NCI-H82 (cell line): ENCODE measurements at regions not wholly inside any gene's neighbourhood (a gene's known extent, or its start where the extent isn't known, plus 50 kb on each side); places are given as distances from the start of the nearest gene placed in this dataset.
A peak's percentile ranks its signal among the peaks of the same experiment; 100 is the strongest.

Source experiments
- DNase-seq: peaks from one replicate; lab custom pipeline; 2025; lab: John Stamatoyannopoulos, UW

DNA sequence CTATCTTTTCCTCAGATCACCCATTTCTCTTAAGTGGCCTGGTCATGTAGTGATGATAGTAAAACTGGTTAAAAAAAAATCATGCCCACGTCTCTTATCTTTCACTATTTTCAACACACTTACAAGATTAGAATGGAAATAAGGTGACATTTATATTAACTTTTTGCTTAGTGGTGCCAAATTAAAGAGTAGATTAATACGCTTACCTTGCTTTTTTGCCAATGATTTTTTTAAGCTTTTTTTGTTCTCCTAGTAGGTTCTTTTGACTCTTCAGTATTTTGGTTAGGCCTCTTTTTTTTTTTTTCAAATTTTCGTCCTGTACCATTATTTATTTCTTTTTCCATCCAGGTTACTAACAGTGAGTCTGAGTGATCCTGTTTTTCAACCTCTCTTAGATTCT, 147.9 kb downstream of the PTCSC3 start:
- no peak for DNase-seq

GRCh38 chr14:36028218-36028617, 148.3 kb downstream of the PTCSC3 start:
- peak; percentile 48 for DNase-seq

- DNase-seq = no peak
Observed at GRCh38 chr14:36027354-36027753, 149.2 kb downstream of the PTCSC3 start.

GRCh38 chr14:36022765-36023410, 153.6 kb downstream of the PTCSC3 start:
- DNase-seq = no peak

DNA sequence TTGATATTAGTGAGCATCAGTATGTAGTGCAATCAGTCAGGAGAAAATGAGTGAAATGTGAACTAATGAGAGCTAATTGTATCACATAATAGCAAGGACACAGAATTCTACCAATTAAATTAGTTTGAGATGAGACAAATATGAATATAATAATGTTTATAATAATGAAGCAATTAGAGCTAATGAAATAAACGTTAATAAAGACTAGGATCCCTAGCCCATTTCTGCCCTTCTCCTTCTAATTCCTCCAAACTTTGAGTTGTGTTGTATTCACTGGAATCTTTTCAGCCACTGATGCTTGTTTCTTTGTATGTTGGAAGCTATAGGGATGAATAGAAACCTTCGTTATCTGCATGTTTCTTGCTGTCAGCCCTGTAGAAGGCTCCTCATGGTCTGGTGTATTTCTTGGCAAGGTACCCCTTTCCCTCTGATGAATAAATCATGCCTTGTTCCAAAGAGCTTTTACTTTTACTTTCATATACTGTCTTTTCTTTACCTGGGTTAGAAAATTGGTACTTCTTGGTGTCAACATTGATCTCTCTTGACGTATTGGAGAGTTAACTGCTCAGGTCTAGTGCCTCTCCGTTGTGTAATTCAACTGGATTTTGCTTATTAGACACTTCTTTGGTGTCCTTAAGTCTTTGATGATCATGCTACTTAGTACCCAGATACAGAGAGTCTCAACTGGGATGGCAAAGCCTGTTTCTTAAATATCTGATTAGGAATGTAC, 154.8 kb downstream of the PTCSC3 start:
- no peak for DNase-seq

- DNase-seq = no peak
Observed at GRCh38 chr14:36021030-36021422, 155.5 kb downstream of the PTCSC3 start.

GRCh38 chr14:36020120-36021029, 156.1 kb downstream of the PTCSC3 start:
- DNase-seq = no peak

DNA sequence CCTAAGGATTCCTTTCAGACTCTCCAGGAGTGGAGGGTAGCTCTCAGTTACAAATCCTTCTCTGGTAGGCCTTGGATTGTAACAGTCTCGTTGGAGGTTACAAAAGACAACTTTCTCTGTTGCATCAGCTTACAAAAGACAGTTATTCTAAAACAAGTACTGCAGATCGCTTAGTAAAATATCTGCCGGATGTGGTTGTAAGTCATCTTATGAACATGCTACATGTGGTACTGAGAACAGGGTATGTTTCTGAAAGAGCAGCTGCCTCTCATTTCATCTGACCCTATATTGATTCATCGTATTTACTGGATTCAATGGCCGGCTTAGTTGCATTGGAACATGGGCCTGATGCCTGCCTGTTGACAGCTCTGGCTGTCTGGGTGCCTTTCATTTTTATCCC, 157.4 kb downstream of the PTCSC3 start:
- no peak for DNase-seq

DNA sequence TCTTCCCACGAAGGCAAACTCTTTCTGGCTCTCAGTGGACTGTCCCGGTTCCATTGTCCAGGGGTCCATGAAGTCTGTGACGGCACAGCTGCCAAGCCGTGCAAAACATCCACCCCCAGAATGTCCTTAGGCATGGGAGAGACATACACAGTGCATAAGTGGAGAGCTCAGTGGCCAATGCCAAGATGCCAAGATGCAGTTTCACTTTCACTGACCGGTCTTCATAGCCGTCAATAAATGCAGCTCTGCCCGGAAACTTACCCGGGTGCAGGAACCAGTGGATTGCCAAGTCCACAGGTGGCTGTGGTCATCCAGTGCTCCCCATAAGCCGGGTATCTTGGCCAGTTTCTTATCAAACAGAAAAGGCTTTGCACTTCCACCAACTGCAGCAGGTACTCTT, 162.3 kb downstream of the PTCSC3 start:
- DNase-seq = no peak

DNA sequence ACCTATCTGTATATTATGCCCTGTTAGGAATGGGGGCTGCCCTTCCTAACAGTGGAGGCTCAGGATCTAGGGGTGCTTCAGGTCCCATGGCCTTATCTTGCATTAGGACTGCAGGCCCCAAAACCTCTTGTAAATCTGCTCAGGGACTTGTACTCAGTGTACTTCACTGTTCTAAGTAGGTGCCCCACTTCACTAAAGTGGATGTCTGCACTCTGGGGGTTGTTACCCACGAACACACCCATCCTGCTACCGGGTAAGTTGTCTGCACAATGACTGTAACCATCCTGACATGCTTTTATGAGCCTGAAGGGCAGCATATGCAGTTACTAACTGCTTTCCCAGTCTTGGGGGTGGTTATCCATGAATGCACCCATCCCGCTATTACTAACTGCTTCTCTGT, 163.0 kb downstream of the PTCSC3 start:
- no peak for DNase-seq

DNA sequence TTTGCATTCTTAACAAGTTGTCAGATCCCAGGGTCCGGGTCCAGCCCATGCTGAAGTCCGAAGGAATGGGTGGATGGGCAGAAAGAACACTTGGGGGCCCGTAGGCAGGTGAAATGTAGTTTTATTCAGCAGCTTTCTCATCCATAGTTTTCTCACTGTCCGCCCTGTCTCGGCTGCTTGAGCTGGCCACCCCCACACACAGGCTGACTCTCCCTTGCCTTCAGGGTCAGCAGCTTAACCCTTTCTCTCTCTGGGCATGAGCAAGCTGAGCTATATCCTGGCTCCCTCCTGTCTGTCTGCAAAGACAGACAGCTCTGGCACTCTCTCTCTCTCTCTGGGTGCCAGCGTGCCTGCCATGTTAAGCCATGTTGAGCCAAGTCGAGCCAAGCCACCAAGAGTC, 163.9 kb downstream of the PTCSC3 start:
- DNase-seq = no peak

GRCh38 chr14:36009643-36010042, 166.9 kb downstream of the PTCSC3 start:
- DNase-seq = no peak

DNA sequence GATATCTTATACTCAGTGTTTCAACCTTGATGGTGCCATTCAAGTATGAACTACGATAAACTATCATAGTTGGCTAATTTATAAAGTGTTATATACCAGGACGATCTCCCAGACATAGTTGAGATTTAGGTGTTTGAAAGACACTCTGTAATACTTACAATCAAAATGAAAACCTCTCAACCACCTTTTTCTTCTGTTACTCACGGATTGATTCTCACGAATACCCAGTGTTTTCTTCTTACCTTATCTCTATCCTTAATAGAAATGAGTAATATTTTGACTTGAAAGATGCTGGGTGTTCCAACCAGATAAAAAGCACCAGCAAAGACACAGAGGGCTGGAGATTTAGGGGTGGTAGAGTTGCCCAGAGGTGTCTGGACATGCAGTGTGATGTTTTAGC, 169.9 kb downstream of the PTCSC3 start:
- DNase-seq = no peak

DNA sequence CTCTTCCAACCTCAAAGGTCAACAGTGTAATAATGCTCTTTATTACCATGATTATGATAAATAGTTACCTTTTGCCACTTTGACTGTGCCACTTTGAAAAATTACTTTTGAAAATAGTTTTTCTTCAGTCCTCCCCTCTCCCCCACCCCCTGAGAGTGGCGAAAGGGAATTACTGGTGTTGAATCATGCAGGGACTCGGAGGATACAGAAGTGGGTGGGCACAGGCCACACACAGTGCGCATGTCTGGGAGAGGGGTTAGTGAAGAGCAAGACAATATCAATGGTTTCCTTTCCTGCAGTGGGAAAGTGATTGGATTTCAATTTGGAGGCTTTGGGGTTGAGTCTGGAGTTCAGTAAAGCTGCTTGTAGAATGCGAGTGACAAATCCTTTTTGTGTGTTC, 170.9 kb downstream of the PTCSC3 start:
- no peak for DNase-seq

DNA sequence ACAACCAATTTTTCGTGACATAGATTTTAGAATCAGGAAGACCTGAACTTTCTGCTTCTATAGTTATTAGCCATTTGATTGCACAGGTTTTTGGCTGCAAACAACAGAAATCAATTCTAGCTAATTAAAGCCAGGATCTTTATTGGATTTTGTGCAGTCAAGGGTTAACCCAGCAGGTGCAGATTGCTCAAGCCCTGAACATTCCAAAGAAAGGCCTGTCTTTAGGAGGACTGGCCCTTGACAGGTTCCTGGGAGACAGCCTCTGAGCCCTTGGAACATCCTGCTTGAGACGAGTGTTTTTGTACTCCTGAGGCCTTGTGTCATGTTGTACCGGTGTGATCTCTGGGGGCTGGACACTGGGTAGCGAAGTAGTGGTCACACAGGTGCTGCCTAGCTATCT, 174.6 kb downstream of the PTCSC3 start:
- DNase-seq = no peak

DNA sequence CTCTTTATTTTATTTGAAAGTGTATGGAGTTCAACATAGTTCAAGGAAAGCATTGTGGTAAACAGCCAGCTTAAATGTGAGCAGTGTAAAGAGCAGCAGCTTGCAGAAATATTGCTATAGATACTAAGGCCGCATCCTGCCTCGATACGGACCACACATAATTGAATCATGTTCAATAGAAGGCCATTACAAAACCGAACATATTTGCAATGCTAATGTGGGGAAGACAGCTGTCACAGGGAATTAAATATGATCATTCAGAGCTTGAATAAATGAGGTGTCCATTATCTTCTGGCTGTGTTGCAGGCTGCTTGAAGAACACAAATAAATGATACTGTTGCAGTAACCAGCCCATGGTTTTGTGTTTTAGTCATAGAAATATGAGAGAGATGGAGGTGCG, 173.2 kb downstream of the BRMS1L start:
- no peak for DNase-seq

- DNase-seq = no peak
Observed at GRCh38 chr14:35998303-35998702, 172.2 kb downstream of the BRMS1L start.

GRCh38 chr14:35993684-35993960, 167.5 kb downstream of the BRMS1L start:
- DNase-seq = no peak

DNA sequence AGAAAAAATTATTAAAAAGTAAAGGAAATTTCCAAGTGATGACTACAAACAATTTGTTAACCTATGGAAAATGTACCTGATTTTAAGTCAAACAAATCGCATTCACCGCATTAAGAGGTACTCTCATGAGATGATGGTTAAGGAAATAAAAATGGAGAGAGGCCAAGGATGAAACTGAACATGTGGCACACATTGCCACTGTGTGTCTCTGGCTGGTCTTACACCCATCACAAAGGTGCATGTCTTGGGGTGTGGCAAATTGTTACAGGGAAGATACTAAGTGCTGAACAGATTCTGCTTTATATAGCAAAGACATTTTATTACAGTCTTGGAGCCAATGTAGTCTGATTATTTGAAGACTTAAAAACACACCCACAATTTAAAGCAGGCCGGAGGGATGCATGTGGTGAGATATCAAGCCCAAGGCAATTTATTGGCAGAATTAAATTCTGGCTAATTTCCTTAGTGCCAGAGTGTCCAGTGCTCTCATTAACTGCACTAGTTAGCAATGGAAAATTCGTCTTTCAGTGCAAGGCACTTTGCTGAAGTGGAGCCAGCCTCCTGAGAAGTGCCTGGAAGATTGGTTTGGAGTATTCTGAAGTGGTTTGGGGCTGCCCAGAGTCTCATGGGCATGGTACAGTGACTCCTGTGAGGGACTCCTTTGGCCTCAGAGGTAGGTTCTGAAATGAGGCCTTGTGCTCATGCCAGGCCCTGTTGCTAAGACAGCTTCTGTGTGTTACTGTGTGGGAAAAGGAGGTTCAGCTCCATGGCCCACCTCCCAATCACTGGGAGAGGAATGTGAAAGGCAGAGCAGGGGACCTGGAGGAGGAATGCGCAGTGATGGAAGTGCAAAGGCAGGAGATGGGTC, 166.9 kb downstream of the BRMS1L start:
- DNase-seq = no peak

GRCh38 chr14:35991356-35991755, 165.2 kb downstream of the BRMS1L start:
- no peak for DNase-seq

DNA sequence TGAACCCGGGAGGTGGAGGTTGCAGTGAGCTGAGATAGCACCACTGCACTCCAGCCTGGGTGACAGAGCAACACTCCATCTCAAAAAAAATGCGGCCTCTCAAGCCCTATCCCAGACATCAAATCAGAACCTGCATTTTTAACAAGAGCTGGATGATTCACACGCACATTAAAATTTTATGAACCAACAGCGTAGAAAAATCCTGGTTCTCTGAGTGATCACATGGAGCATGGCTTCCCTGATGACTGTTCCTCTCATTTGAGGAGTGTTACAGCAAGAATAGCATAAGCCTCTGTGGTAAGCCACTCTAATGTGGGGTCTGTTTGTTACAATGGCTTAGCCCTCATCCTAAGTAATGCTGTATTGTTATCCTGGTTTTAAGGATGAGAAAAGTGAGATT, 163.6 kb downstream of the BRMS1L start:
- DNase-seq = no peak
